ENCODE measurements at regions not wholly inside any gene's neighbourhood (a gene's known extent, or its start where the extent isn't known, plus 50 kb on each side); places are given as distances from the start of the nearest gene placed in this dataset.

DNA sequence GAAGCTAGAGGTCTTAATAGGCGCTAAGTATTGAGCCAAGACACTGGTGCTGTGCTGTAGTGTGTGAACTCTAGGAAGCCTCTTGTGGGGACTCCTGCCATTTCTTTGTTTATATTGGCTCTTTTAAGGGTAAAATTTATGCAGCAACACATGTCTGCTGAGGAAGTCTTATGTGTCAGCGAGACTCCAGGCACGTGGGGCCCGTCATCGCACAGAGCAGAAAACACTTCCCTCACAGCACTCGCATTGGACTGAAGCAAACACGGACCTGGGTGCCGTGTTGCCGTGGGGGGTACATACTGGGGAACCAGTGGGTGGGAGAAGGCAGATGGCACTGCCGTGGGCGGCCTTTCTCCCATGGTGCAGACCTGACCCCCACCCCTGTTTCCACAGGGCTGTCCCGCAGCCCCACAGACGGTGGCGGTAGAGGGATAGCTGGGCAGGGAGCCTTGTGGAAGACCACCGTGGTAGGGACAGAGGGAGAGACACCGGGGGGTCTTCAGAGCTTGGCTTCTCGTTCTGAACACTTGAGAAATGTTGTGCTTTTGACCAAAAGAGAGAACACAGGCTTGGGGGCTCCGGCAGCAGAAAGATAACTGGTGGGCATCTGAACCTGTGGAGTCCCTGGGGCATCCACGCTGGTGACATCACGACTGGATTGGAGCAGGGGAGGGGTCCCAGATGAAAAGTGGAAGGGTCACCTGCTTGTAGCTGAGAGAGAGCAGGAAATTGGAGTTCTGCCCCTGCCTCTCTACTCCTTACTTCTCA is 284.7 kb upstream of the SHH start:
- DNase-seq (ENCODE audit: low read depth): no peak

DNA sequence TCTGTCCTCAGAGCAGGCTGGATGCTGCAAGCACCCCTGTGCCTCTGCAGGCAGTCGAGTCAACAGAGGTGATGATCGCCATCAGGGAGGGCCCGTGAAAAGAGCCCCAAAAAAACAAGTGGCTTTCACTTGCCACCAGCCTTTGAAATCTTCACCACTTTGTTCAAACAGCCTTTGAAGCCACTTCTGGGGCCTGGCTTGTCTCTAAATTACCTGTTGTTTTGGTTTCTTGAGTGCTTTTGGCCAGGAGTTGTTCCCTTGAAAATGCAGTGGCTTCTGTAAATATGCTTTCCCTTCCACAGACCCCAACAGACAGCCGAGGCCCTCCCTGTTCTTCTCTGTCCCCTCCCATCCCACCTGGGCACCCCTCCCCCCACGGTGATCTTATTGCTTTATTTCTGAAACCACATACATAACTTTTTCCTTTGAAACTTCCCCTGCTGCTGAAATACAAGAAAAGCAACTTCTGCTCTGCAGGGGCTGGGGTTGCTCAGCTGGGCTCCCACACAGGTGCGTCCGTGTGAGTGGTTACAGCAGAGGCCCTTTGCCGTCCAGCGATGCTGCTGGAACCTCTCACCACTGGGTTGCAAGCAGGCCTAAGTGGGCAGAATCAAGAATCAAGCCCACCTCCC is 283.8 kb upstream of the SHH start:
- no peak for DNase-seq (ENCODE audit: low read depth)

DNA sequence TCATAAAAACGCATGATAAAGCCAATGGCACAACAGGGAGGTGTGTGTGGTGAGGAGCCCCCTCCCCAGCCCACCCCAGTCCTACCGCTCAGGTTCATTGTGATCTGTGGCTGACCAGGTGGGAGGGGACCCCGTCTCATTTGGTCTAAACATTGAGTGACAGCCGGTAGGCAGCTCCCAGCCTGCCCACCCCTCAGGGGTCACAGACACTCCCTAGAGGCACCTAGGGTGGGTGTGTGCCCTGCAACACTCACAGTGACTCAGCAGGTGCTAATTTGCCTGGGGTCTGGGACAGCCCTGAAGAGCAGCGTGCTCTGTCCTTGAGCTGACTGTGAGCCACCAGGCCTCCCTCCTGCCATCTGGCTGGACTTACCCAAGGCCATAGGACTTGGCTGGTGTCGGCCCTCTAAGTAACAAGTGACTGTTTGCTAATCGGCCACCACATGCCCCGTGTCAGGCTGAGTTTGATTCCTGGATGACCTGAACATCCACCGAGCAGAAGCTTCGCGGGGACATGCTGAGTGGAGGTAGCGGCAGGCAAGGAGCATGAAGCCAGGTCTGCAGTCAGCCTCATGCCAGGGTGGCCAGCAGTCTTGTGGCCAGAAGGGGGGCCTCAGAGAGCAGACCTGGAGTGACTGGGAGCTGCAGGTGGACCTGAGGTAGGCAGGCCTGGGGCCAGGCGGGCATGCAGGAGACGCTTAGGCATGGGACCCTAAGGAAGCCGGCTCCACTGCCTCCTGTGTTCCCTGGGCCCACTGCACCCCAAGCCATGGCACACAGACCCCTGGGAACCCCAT is 282.3 kb upstream of the SHH start:
- no peak for DNase-seq (ENCODE audit: low read depth)

DNA sequence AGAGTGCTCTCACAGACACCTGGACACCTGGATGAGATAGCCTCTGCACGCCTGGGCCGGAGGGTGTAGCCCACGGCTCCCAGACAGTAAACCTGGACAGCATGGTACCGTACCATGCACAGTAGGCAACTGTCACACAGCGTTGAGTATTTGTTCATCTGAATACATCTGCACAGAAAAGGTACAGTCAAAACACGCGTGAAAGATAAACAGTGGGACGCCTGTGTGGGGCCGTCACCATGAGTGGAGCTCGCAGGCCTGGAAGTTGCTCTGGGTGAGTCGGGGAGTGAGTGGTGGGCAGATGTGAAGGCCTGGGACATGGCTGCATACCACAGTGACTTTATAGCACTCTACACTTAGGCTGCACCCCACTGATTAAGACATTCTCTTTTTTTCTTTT is 280.0 kb upstream of the SHH start:
- DNase-seq (ENCODE audit: low read depth): no peak

DNA sequence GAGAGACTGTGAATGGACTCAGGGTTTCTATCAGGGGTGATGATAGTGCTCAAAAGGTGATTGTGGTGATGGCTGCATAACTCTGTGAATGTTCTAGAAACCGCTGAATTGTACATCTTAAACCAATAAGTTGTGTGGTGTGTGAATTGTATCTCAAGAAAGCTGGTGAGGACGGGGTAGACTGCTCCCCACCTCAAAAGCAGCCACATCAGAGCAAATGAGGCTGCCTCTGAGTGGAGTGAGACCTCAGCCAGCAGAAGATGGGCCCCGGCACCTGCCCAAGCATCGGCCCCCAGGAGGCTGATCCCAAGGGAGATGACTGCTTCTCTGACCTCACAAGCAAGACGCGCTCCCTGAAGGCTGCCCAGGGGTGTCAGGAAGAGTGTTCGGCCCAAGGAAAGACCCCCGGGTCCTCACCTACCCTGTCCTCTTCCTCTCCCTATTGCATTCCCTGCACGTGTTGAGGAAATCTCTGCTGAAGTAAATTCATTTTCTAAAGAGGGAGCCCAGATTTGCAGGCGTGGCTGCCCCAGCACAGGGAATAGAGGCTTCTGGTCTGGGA is 279.3 kb upstream of the SHH start:
- DNase-seq (ENCODE audit: low read depth): no peak

DNA sequence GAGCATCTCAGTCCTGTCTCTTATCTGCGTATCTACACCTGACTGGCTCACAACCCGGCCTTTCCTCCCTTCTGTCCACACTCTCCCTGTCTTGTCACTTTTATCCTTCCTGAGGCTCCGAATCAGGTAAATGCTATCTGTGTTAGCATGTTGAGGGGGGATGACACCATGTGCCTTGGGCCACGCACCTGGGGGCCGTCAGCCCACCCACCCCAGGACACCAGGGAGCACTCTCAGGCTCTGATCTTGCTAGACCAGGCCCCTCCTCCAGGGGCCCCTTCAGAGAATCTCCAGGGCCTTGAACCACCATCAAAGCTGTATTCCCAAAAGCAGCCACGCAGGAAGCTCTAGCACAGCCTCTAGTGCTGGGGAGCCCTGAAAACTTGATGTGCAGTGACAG is 278.7 kb upstream of the SHH start:
- no peak for DNase-seq (ENCODE audit: low read depth)

DNA sequence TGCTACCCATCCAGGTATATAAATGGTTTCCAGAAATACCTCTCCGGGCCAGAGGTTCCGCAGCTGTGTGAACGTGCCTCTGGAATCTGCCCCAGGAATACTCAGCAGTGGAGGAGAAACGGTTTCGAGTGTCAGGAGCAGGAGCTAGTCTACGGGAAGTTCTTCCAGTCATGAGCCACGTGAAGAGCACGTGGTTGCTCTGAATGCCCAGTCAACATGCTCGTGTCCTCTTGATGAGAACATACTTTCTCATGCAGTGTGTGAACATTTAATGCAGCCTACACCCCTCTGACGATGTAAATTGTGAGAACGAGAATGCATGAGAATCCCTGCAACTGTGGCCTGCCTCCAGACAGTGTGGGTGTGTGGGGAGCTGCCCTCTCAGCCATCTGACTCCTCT is 277.0 kb upstream of the SHH start:
- DNase-seq (ENCODE audit: low read depth): no peak

DNA sequence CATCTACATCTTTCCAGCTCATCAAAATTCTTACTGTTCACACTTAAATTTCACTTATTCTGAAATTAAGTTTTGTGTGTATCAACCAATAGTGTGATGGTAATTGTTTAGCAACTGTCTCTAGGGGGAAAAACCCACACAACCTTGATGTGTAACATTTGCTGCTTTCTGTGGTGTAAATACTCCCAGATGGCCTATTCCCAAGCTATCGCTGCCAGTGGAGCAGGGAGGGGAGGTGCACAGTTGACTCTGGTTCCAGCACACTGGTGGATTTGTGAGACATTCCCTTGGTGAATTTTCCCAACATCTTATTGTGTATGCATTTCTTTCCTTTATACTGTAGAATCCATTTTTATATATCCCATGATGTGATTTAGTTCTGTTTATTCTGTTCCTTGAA is 275.9 kb upstream of the SHH start:
- no peak for DNase-seq (ENCODE audit: low read depth)

DNA sequence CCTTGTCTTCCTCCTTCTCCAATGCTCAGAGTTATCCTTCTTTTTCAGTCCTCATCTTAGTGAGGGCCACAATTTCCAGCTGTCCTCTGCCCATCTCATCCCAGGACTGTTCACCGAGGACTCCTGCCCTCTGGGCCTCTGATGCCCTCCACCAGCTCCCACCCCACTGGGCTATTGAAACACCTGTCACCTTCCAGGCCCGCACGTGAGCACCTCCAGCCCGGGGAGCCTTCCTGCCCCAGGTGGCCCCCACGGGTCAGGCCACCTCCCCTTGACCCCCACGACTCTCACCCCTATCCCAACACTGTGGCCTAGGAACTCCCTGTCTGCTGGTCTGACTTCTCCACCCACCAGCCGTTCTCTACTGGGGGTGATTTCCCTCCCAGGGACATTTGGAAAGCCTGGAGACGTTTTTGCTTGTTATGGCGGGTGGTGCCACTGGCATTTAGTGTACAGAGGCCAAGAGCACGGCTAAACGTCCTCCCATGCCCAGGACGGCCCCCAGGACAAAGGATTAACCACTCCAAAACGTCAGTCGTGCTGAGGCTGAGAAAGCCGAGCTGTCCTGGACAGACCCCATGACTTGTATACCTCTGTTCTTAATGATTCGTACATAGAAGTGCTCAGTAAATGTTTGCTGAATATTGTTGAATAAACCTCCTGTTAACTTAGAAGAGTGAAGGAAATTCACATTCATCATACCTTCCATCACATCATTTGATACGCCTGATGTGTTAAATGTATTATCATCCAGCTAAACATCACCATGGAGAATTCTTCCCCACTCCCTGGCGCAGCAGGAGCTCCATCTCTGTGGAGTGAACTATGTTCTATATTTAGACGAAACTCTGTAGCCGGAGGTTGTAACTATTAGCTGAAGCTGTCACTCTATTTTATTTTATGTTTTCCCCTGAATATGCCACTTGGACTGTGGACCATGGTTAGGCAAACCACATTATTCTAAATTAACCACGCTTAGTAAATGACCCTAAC is 270.1 kb upstream of the SHH start:
- no peak for DNase-seq (ENCODE audit: low read depth)

DNA sequence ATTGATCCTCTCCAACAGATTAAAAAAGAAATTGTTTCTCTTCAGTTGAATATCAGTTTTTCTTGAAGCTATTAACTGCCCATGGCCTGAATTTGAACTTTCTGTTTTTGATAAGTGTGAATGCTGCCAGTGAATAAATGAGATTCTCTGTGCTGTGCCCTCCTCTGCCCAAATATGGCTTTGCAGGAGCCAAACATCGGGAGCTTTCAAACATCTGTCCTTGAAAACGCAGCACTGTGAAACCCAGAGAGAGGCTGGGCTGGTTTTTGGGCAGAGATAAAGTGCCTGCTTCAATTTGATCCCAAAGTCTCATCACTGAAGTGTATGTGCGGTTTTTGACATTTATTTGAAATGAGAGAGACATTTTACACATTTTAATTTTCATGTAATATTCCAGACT is 268.3 kb upstream of the SHH start:
- DNase-seq (ENCODE audit: low read depth): no peak

DNA sequence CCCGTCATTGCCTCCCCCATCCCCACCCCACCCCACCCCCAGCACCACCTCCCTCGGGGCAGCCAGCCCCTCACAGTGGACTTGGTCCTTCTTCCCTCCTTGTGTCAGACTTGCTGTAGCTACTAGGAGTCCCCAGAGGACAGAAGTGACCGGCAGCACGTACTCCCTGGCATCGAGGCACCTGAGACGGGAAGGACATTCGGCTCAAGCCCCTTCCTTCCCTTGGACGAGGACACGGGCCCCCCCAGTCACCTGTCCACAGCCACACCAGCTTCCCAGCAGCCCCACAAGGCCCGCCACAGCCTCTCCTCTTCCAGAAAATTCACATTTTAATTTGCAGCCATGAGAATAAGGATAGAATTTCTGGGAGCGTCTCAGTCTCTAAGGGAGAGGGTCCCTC is 267.8 kb upstream of the SHH start:
- no peak for DNase-seq (ENCODE audit: low read depth)

DNA sequence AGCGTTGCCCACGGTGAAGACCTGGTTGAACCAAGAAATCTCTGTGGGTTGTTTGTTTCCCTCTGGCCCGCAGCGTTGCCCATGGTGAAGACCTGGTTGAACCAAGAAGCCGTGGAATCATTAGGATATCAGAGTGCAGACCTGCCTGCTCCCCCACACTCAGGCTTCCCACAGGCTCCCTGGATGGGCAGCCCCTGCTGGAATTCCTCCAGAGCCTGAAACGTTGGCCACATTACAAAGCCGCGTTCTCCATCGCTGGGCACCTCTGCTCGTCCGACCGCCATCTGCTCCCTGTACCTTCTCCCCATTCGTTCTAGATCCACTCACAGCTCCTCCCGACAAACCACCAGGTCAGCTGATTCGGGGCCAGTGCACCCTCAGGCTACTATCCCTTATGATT is 266.9 kb upstream of the SHH start:
- DNase-seq (ENCODE audit: low read depth): no peak

DNA sequence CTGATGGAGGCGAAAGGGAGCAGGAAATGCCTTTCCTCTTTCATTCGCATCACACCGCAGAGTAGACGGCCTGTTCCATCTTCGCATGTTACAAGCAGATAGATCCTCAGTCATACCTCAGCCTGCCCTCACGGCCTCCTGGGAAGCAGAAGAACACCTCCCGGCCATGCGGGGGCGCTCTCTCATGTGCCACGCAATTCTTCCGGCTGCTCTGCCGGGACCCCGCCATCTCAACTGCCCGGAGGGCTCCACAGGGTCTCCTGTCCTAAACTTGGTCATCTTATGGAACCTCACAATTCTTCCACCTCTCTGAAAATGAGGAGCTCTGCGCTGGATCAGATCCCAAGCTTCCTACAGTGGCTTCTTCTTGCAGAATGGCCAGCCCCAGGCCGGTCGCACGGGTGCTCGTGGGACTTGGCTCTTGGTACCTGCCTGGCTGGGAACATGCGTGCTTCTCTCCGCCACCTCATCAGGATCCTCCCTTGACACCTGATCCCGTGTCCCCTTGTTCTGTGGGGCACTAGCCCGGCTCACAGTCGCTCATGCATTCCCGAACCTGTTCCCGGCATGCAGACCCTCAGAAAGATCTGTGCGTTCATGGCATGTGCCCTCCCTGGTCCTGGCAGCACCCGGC is 262.8 kb upstream of the SHH start:
- no peak for DNase-seq (ENCODE audit: low read depth)

DNA sequence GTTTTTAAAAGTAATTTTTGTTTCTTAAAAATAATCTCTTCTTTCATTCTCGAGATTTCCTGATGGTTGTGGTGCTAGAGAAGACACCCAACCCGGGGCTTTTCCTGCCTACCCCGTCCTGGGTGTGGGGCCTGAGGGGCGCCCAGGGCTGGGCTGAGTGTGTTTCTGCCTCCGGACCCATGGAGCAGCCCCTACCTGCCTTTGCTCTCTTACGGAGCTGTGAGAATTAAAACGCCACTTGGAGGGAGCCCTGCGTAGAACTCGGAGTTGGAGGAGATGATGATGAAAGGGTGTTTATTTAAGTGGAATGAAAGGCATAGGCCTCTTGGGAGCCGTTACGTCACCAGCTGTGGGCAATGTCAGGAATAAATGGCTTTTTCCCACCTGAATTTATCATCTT is 261.8 kb upstream of the SHH start:
- no peak for DNase-seq (ENCODE audit: low read depth)

DNA sequence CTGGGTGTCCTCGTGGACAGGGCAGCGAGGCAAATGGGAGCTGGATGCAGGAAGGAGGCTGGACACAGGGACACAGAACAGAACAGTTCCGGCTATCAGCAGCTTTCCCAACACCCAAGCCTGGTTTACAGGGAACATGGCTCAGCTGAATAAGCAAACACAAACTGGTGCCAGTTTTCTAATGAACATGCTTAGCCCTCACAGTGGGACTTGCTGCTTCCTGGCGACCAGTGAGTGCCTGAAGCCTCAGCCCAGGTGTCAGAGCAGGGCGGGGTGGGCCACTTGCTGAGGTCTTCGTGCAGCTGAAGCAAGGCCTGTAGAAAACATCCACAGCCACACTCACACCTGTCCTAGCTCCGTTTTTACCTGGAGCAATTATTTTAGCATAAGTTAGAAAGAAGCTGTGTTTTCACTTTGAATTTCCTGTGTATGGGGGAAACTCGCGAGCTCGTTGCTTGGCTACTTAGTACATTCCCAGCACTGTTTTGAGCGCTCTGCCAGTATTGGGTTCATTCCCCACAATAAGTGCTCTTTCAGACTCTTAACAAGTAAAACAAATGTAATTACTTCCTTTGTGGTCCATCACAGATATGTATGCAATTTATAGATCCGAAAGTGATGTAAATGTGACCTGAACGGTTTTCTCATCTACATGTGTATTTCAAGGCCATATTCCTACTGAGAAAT is 261.2 kb upstream of the SHH start:
- DNase-seq (ENCODE audit: low read depth): no peak

DNA sequence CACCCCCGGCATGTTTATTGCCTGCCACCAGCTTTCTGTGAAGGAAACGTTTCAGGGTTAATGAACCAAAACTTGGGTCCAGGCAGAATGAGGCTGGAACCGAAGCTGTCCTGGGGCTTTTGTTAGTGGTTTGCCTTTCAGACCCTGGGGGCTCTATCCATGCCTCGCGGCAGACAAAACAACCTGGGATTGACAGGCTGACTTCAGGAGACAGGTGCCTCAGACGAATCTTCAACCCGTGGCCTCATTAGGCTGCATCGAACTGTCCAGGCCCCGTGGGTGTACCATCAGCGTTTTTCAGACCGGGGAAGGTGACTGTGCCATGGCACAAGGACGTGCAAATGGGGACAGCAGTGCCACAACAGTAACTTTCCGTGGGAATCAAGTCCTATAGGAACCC is 259.3 kb upstream of the SHH start:
- DNase-seq (ENCODE audit: low read depth): no peak

DNA sequence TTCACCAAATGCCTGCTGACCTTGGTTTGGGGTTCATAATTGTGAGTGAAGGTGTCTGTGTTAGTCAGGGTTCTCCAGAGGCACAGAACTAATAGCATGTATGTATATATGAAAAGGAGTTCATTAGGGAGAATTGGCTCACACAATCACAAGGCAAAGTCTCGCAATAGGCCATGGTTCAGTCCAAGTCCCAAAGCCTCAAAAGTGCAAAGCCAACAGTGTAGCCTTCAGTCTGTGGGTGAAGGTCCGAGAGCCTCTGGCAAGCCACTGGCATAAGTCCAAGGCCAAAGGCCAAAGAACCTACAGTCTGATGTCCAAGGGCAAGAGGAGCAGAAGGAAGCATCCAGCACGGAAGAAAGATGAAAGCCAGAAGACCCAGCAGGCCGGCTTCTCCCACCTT is 257.6 kb upstream of the SHH start:
- DNase-seq (ENCODE audit: low read depth): no peak

DNA sequence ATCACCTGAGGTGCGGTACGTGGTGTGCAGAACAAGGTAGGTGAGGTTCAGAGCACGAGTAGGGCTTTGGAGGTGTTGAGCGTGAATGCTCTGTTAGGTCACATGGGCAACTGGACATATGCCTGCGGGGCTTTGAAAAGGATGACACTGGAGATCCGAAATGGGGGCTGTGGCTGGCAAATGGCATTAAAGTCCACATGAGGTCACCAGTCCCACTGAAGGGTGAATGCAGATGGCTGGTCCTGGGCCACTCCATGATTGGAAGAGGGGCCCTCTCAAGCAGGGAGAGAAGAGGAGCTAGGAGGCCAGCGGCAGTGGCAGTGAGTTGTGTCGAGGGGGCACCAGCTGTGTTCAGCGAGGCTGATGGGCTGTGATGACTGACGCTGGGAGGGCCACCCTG is 254.9 kb upstream of the SHH start:
- DNase-seq (ENCODE audit: low read depth): no peak

DNA sequence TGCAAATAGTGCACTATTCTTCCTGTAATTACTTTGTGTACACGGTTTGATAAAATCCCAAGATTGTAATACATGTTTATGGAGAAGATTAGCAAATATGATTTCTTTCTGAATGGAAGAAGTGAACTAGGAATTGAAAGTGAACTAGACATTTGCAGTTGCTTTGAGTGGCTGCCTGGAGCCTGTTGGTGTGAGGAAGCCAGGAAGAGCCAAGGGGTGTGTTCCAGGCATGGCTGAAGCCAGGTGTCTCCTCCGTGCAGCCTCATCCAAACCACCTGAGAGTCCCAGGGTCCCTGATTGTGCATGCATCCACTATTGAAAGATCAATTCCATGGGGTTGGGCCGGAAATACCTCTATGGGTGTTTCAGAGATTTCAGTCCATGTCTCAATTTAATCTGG is 253.1 kb upstream of the SHH start:
- no peak for DNase-seq (ENCODE audit: low read depth)

DNA sequence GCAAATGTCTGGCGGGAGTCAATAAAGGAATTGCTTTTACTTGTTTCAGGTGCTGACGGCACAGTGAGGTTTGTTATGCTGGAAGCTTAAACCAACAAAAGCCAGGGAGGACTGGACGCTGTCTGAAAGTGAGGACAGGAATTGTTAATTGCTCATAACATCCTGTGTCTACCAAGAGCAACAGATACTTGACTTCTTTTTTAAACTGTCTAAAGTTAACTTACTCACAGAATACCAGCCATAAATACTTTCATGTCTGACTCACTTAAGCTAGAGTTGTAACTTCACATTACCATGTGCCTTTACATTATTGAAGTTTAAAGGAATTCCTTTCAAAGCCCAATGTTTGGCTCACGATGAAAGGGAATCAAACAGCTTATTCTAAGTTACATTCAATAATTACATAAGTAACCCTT is 252.7 kb upstream of the SHH start:
- DNase-seq (ENCODE audit: low read depth): no peak
